ENCODE measurements at regions not wholly inside any gene's neighbourhood (a gene's known extent, or its start where the extent isn't known, plus 50 kb on each side); places are given as distances from the start of the nearest gene placed in this dataset.

DNA sequence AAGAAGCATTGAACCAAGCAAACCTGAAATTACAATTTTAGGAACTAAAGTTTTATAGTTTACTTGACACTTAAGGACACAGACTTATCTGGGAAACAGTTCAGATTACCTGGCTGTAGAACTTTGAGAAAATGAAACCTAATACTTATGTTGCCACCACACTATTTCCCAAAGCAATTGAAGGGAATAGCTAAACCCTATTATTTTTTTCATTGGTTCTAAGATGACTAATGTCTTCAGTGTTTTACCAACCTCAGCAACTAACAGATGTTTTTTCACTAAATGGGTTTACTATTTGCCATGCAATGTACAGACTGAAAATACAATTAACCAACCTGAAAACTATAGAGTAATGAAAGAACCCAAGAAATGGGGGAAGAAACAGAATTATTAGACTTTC lies 689.6 kb downstream of the SORCS1 start:
- no peak for DNase-seq (ENCODE audit: low read depth)
- no peak overlapping the region for H3K4me3 ChIP-seq (ENCODE audit: low read depth, low read length)
- TF ChIP-seq, protein P1, sequence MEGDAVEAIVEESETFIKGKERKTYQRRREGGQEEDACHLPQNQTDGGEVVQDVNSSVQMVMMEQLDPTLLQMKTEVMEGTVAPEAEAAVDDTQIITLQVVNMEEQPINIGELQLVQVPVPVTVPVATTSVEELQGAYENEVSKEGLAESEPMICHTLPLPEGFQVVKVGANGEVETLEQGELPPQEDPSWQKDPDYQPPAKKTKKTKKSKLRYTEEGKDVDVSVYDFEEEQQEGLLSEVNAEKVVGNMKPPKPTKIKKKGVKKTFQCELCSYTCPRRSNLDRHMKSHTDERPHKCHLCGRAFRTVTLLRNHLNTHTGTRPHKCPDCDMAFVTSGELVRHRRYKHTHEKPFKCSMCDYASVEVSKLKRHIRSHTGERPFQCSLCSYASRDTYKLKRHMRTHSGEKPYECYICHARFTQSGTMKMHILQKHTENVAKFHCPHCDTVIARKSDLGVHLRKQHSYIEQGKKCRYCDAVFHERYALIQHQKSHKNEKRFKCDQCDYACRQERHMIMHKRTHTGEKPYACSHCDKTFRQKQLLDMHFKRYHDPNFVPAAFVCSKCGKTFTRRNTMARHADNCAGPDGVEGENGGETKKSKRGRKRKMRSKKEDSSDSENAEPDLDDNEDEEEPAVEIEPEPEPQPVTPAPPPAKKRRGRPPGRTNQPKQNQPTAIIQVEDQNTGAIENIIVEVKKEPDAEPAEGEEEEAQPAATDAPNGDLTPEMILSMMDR (IDR thresholded peaks at IDR 0.05; ENCODE audit: control insufficient read depth, extremely low read depth, insufficient read depth) = no peak

DNA sequence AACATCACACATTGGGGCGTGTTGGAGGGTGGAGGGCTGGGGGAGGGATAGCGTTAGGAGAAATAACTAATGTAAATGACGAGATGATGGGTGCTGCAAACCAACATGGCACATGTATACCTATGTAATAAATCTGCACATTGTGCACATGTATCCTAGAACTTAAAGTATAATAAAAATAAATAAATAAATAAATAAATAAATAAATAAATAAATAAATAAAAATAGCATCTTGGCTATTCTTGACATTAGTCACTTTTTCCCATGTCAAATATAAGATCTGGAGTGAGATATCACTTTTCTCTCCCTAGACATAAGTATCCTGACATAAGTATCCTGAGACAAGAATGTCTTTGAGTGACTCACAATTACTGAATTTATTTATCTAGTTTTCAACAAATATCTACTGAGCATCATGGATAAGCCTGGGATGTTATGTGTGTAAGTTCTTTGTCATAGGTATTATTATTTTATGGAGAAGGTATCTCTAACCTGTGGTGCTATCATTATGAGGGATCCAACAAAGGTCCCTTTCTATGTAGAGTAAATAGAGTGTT lies 691.3 kb downstream of the SORCS1 start:
- no peak overlapping the region for H3K4me3 ChIP-seq (ENCODE audit: low read depth, low read length)
- TF ChIP-seq, protein P1 (IDR thresholded peaks at IDR 0.05; ENCODE audit: control insufficient read depth, extremely low read depth, insufficient read depth) = no peak
- DNase-seq (ENCODE audit: low read depth) = no peak

DNA sequence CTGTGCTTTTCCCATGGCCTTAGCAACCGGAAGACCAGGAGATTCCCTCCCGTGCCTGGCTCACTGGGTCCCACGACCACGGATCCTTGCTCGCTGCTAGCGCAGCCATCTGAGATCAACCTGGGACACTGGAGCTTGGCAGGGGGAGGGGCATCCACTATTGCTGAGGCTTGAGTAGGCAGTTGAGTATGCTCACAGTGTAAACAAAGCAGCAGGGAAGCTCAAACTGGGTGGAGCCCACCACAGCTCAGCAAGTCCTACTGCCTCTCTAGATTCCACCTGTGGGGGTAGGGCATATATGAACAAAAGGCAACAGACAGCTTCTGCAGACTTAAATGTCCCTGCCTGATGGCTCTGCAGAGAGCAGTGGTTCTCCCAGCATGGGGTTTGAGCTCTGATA lies 697.0 kb downstream of the SORCS1 start:
- no peak for DNase-seq (ENCODE audit: low read depth)
- H3K4me3 ChIP-seq (ENCODE audit: low read depth, low read length) = no peak overlapping the region
- TF ChIP-seq, protein P1 (IDR thresholded peaks at IDR 0.05; ENCODE audit: control insufficient read depth, extremely low read depth, insufficient read depth) = no peak

DNA sequence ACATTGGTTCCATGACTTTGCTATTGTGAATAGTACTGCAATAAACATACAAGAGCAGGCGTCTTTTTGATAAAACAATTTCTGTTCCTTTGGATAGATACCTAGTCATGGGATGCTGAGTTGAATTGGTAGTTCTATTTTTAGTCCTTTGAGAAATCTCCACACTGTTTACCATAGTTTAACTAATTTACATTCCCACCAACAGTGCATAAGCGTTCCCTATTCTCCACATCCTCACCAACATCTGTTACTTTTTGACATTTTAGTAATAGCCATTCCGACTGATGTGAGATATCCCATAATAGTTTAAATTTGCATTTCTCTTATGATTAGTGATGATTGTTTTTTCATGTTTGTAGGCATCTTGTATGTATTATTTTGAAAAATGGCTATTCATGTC lies 707.0 kb downstream of the SORCS1 start:
- H3K4me3 ChIP-seq (ENCODE audit: low read depth, low read length) = no peak overlapping the region

DNA sequence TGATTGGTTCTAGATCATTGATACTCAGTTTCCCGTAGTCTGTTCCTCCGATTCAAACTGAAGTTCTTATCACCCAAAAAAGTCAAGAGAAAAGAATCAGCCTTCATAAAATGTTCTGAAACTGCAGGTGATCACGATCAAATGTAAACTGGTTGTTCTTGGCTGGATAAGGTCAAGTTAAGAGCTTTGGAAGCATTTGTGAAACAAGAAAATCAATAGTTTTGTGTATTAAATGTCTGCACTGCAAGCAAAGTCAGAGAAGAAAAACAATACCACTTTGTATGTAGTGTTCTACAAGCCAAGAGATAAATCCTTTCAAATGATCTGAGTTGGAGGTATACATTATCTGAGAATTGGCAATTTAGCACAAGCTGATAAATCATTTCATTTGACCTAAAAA lies 710.3 kb downstream of the SORCS1 start:
- no peak for DNase-seq (ENCODE audit: low read depth)
- no peak overlapping the region for H3K4me3 ChIP-seq (ENCODE audit: low read depth, low read length)
- TF ChIP-seq, protein P1 (IDR thresholded peaks at IDR 0.05; ENCODE audit: control insufficient read depth, extremely low read depth, insufficient read depth) = no peak

More for the DNA sequence above, 707.0 kb downstream of the SORCS1 start:
- TF ChIP-seq, protein P1 (IDR thresholded peaks at IDR 0.05; ENCODE audit: control insufficient read depth, extremely low read depth, insufficient read depth) = no peak
- no peak for DNase-seq (ENCODE audit: low read depth)

DNA sequence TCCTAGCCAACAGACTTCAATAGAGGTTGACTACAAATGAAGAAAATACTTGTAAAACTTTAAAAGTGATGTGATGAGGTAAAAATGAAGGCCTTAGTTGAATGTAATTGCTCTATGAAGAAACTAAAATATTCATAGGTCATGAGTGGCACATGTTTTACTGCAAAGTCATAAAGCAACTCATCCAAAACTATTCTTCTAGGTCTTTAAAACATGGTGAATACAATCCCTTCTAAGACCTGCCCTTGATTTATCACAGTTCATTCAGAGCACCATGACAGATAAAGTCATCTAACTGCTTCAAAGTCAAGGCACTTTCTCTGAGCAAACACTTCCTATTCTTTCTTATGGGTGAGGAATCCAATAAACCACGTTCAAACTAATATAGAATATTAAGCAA lies 713.5 kb downstream of the SORCS1 start:
- no peak overlapping the region for H3K4me3 ChIP-seq (ENCODE audit: low read depth, low read length)
- TF ChIP-seq, protein P1 (IDR thresholded peaks at IDR 0.05; ENCODE audit: control insufficient read depth, extremely low read depth, insufficient read depth) = no peak
- no peak for DNase-seq (ENCODE audit: low read depth)

DNA sequence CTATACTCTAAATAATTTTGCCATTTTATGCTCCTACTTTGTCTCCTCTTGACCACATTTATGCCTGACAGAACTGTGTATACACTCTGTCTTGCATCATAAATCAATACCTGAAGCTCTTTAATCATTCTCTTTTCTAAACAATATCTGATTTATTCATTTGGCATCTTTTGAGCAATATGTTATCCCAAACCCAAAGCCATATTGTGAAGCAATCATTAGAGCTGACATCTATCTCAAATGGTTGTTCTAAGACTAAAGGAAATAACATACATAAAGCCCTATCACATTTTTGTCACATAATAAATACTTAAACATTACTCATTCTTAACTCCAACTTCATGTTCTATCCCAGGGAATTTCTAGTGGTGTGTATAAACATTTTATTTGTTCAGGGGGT lies 717.6 kb downstream of the SORCS1 start:
- no peak for DNase-seq (ENCODE audit: low read depth)

More for the DNA sequence above, 717.6 kb downstream of the SORCS1 start:
- TF ChIP-seq, protein P1 (IDR thresholded peaks at IDR 0.05; ENCODE audit: control insufficient read depth, extremely low read depth, insufficient read depth) = no peak
- H3K4me3 ChIP-seq (ENCODE audit: low read depth, low read length) = no peak overlapping the region

Data from LNCaP clone FGC (cell line).